Lower lobe of right lung (tissue), 2 donors: ENCODE measurements at regions not wholly inside any gene's neighbourhood (a gene's known extent, or its start where the extent isn't known, plus 50 kb on each side); places are given as distances from the start of the nearest gene placed in this dataset.

Experiments used
- ATAC-seq, 2 donors: fragments of 200-7000 bp; cut with Tn5 transposase; one replicate each; pipeline ENCODE4 v1.9.1; 2020 to 2022; ENCODE audit warnings: mild to moderate bottlenecking in 2 of 2, moderate library complexity in 2 of 2
- DNase-seq: peaks from one replicate; pipeline ENCODE4 v3.0.0-alpha.2; 2020
- H3K27ac ChIP-seq: fragments of 200-600 bp; one replicate; pipeline ENCODE4 v1.8.0; 2022
- H3K27me3 ChIP-seq: fragments of 200-600 bp; one replicate; pipeline ENCODE4 v1.8.0; 2022; ENCODE audit warnings: low read depth
- H3K36me3 ChIP-seq: fragments of 200-600 bp; one replicate; pipeline ENCODE4 v1.8.0; 2022; ENCODE audit warnings: mild to moderate bottlenecking
- H3K4me1 ChIP-seq: fragments of 200-600 bp; one replicate; pipeline ENCODE4 v1.8.0; 2022
- H3K4me3 ChIP-seq: fragments of 200-600 bp; one replicate; pipeline ENCODE4 v1.8.0; 2022; ENCODE audit warnings: mild to moderate bottlenecking
- H3K9me3 ChIP-seq: fragments of 200-600 bp; one replicate; pipeline ENCODE4 v1.8.0; 2022
- intact Hi-C: fragments of 100-400 bp; cut with DNase I; formaldehyde crosslinking; loops from one replicate; pipeline ENCODE4 v1.11.0; 2022
- TF ChIP-seq, protein P1 (sequence below): fragments of 200-600 bp; IDR thresholded peaks from one replicate; pipeline ENCODE4 v1.8.0; 2022; ENCODE audit warnings: antibody characterized with exemption, mild to moderate bottlenecking
- donor health status: DM: no; HTN: yes; CAD: no; lungs with severe emphysema.

DNA sequence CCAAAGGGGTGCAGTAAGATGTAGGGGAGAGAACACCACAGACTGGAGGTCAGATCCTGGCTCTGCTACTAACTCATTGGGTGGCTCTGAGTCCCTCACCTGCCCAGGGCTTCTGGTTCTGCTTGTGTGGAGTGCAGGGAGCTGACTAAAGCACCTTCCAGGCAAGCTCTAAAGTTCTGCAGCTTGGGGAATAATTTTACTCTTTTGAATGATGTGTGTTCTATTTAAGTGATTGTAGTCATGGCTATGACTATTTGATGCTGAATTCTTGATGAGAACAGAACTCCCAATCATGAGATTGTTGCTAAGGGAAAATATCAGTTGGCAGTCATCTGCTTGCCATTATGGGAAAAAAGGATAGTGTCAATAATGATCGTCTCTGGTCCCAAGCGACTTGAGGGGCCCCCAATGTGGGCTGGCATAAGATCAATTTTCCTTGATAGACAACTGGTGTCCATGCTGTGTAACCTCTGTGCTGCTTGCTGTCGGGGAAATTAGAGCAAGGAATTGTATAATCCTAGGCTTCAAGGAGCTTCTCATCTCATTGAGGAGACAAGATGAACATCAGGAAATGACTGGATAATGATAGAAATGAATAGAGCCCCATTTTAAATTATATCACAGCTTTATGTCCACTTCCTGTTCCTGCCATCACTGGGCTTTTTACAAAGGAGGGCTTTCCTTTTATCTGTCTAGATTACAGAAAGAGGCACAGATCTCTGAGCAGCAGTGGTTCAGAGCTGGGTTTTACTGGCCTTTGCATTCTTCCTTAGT is 131.7 kb downstream of the SLC4A3 start:
- TF ChIP-seq, protein P1, sequence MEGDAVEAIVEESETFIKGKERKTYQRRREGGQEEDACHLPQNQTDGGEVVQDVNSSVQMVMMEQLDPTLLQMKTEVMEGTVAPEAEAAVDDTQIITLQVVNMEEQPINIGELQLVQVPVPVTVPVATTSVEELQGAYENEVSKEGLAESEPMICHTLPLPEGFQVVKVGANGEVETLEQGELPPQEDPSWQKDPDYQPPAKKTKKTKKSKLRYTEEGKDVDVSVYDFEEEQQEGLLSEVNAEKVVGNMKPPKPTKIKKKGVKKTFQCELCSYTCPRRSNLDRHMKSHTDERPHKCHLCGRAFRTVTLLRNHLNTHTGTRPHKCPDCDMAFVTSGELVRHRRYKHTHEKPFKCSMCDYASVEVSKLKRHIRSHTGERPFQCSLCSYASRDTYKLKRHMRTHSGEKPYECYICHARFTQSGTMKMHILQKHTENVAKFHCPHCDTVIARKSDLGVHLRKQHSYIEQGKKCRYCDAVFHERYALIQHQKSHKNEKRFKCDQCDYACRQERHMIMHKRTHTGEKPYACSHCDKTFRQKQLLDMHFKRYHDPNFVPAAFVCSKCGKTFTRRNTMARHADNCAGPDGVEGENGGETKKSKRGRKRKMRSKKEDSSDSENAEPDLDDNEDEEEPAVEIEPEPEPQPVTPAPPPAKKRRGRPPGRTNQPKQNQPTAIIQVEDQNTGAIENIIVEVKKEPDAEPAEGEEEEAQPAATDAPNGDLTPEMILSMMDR = no peak
- ATAC-seq = no peak

DNA sequence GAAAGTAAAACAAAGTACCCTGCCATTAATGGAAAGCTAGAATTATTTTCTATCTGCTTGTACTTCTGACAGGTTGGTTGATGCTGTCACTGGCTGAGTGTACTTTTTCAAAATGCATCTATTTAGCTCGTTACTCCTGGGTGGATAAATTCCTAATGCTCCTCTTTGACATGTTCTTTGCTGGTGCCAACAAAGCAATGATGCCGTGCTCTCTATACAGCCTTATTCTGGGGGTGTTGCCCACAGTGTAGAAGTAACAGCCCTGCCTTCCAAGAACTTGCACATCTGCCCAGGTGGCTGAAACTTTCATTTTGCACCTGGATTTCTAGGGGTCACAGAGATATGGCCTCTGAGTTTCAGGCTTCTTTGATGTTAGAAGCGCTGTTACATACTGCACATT is 132.4 kb downstream of the SLC4A3 start:
- TF ChIP-seq, protein P1 = no peak
- no peaks in the 10 kb centered on the region for H3K4me1 ChIP-seq
- DNase-seq (no peak), ATAC-seq (no peak)
- no peaks in the 10 kb centered on the region for H3K27me3 ChIP-seq
- H3K27ac ChIP-seq = no peak overlapping the region
- no peaks in the 10 kb centered on the region for H3K9me3 ChIP-seq
- no peak overlapping the region for H3K4me3 ChIP-seq
- no peaks in the 10 kb centered on the region for H3K36me3 ChIP-seq
- intact Hi-C loops = no loop called here

More for the DNA sequence above, 131.7 kb downstream of the SLC4A3 start:
- H3K36me3 ChIP-seq = no peaks in the 10 kb centered on the region
- no peak for DNase-seq
- intact Hi-C loops = no loop called here
- H3K27me3 ChIP-seq = no peaks in the 10 kb centered on the region
- H3K4me1 ChIP-seq = no peaks in the 10 kb centered on the region
- H3K4me3 ChIP-seq = no peak overlapping the region
- no peak overlapping the region for H3K27ac ChIP-seq
- no peaks in the 10 kb centered on the region for H3K9me3 ChIP-seq

DNA sequence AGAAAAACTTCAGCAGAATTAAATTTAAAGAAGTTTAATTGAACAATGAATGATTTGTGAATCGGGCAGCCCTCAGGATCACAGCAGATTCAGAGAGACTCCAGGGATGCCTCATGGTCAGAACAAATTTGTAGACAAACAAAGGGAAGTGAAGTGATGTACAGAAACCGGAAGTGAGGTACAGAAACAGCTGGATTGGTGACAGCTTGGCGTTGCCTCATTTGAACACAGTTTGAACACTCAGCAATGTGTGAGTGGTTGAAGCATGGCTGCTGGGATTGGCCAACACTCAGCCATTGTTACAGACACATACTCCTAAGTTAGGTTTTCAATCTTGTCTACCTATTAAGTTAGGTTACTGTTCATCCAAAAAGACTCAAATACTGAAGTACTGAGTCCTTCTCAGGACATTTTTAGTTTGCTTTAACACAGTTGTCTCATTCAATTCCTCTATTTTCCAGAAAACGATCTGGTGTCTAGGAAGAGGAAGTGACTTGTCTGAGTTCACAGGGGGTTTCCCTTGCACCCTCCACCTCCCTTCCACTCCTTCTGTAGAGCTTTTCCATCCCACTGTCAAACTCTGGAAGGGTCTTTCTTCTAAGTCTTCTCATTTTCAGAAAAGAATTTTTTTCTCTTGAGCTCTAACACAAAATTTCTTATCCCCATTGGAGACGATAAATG is 137.9 kb downstream of the SLC4A3 start:
- intact Hi-C loops = no loop called here
- TF ChIP-seq, protein P1 = no peak
- ATAC-seq = no peak

DNA sequence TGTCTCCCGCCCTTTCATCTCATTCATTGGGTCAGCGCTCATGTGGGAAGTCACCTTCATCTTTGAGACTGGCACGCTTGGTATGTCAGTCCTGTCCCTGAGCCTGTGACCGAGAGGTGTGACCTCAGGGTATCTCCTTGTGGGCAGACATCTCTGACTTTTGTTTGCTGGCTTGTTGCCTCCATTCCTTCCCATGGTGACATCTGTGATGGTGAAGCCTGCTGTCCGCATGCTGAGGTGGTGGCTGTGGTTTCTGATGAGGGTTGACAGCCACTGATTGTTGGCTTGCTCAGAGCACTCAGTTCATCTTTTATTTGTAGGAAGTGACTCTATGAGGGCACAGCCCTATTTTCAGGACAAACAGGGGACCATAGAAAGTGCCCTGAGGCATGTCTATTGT is 139.2 kb downstream of the SLC4A3 start:
- no peaks in the 10 kb centered on the region for H3K27me3 ChIP-seq
- no peak overlapping the region for H3K4me3 ChIP-seq
- TF ChIP-seq, protein P1 = no peak
- no peak for ATAC-seq
- intact Hi-C loops = no loop called here
- no peak overlapping the region for H3K27ac ChIP-seq
- H3K4me1 ChIP-seq = no peaks in the 10 kb centered on the region
- no peak for DNase-seq
- H3K36me3 ChIP-seq = no peaks in the 10 kb centered on the region
- H3K9me3 ChIP-seq = no peaks in the 10 kb centered on the region

More for the DNA sequence above, 137.9 kb downstream of the SLC4A3 start:
- Histone ChIP-seq H3K27me3 (no peaks in the 10 kb centered on the region), H3K9me3 (no peaks in the 10 kb centered on the region), H3K36me3 (no peaks in the 10 kb centered on the region), H3K27ac (no peak overlapping the region), H3K4me3 (no peak overlapping the region), H3K4me1 (no peaks in the 10 kb centered on the region)
- DNase-seq = no peak

DNA sequence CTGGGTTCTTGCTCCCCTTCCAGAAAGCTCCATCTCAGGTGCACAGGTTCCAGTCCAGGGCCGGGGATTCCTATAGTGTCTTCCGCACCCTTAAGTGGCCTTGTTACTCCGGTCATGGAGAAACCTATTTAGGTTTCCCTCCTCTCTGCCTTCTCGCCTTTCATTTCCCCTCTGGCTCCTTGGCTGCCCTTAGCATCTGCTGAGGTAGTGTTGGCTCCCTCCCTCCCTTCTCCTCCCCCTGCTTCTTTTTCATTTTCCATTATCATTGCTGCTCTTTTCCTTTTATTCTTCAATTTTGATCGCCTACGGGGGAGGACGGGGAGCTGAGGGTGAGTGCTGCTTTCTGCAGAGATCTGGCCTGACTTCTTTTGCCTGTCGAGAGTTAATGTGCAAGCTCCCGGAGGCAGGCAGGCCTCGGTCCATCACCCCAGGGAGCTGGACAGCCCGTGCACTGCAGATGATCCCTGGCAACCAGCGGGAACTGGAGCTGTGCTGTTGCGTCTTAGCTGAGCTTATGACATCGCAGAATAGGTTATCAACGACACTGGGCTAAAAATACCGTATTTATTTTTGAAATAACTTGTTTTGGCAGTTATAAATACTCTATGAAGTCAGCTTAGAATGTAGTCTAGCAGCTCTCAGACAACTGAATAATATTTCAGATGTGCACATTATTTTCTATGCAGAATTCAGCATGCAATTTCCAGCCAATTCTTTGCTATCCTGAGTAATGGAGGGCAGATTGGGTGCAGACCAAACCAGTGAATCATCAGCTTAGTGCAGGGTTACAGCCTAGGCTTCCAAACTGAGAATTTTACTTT is 141.9 kb downstream of the SLC4A3 start:
- Histone ChIP-seq H3K36me3 (no peaks in the 10 kb centered on the region), H3K4me1 (no peaks in the 10 kb centered on the region), H3K9me3 (no peaks in the 10 kb centered on the region), H3K27ac (no peak overlapping the region), H3K27me3 (no peaks in the 10 kb centered on the region), H3K4me3 (no peak overlapping the region)
- ATAC-seq = no peak
- intact Hi-C loops = no loop called here
- TF ChIP-seq, protein P1 = no peak
- DNase-seq = no peak
